GM21529 (cell line): ENCODE measurements at regions not wholly inside any gene's neighbourhood (a gene's known extent, or its start where the extent isn't known, plus 50 kb on each side); places are given as distances from the start of the nearest gene placed in this dataset.

Experiments
- ATAC-seq: cut with Tn5 transposase; IDR thresholded peaks from one replicate; pipeline ENCODE4 v1.9.1; 2021; ENCODE audit not compliant: unreplicated experiment

- ATAC-seq, result no peak
Observed at GRCh38 chr4:128571747-128572146, 237.8 kb upstream of the JADE1 start.

- ATAC-seq, result no peak
Observed at GRCh38 chr4:128570387-128570975, 239.0 kb upstream of the JADE1 start.

- no peak for ATAC-seq
Observed at GRCh38 chr4:128566693-128567092, 242.8 kb upstream of the JADE1 start.

GRCh38 chr4:128565565-128566186, 243.8 kb upstream of the JADE1 start:
- peak; percentile 65 for ATAC-seq

GRCh38 chr4:128565054-128565453, 244.4 kb upstream of the JADE1 start:
- no peak for ATAC-seq

GRCh38 chr4:128564081-128564630, 245.3 kb upstream of the JADE1 start:
- ATAC-seq, result no peak

GRCh38 chr4:128560754-128561495, 248.6 kb upstream of the JADE1 start:
- ATAC-seq, result no peak

- no peak for ATAC-seq
Observed at GRCh38 chr4:128558896-128559679, 250.4 kb upstream of the JADE1 start.

GRCh38 chr4:128556756-128557155, 252.7 kb upstream of the JADE1 start:
- no peak for ATAC-seq

- ATAC-seq, result no peak
Observed at GRCh38 chr4:128553686-128554515, 255.6 kb upstream of the JADE1 start.

GRCh38 chr4:128552586-128552907, 257.0 kb upstream of the JADE1 start:
- ATAC-seq, result no peak

- ATAC-seq, result no peak
Observed at GRCh38 chr4:128551280-128551679, 258.2 kb upstream of the JADE1 start.

- no peak for ATAC-seq
Observed at GRCh38 chr4:128550060-128550459, 259.4 kb upstream of the JADE1 start.

GRCh38 chr4:128549636-128550035, 259.9 kb upstream of the JADE1 start:
- no peak for ATAC-seq

- no peak for ATAC-seq
Observed at GRCh38 chr4:128548381-128548780, 260.8 kb upstream of the PGRMC2 start.

- no peak for ATAC-seq
Observed at GRCh38 chr4:128544272-128544671, 256.7 kb upstream of the PGRMC2 start.

GRCh38 chr4:128543696-128544095, 256.1 kb upstream of the PGRMC2 start:
- no peak for ATAC-seq

- no peak for ATAC-seq
Observed at GRCh38 chr4:128542047-128542446, 254.4 kb upstream of the PGRMC2 start.

GRCh38 chr4:128540122-128540521, 252.5 kb upstream of the PGRMC2 start:
- no peak for ATAC-seq

- no peak for ATAC-seq
Observed at GRCh38 chr4:128538111-128538882, 250.7 kb upstream of the PGRMC2 start.
